ENCODE measurements at regions not wholly inside any gene's neighbourhood (a gene's known extent, or its start where the extent isn't known, plus 50 kb on each side); places are given as distances from the start of the nearest gene placed in this dataset.

GRCh38 chr6:156508126-156508525 lies 269.1 kb upstream of the ARID1B start:
- dilution Hi-C loops (cut with MboI; ENCODE audit: extremely low pct_ligation_motif_present, low sequenced_read_pairs) = no loop called here
- H4K20me1 ChIP-seq (ENCODE audit: control insufficient read depth, extremely low read depth, insufficient read depth, low read length) = no peaks in the 10 kb centered on the region
- no peaks in the 10 kb centered on the region for H3K36me3 ChIP-seq (ENCODE audit: control insufficient read depth in 2 of 2, extremely low read depth in 1 of 2, insufficient read depth in 2 of 2, low read length in 2 of 2)
- no peak overlapping the region for H3K27ac ChIP-seq (ENCODE audit: control insufficient read depth, insufficient read depth, low read length)
- H3K4me2 ChIP-seq (ENCODE audit: control insufficient read depth, extremely low read depth, insufficient read depth, low read depth, low read length) = no peak overlapping the region
- FAIRE-seq = no peak
- H3K4me3 ChIP-seq (ENCODE audit: control insufficient read depth in 2 of 3, extremely low read depth in 1 of 3, insufficient read depth in 2 of 3, low read depth in 1 of 3, low read length in 3 of 3) = no peak overlapping the region
- no peaks in the 10 kb centered on the region for H3K4me1 ChIP-seq (ENCODE audit: control insufficient read depth, extremely low read depth, insufficient read depth, low read length)
- no peak overlapping the region for H3K9ac ChIP-seq (ENCODE audit: control insufficient read depth, extremely low read depth, insufficient read depth, low read length)
- H3K9me1 ChIP-seq (ENCODE audit: control insufficient read depth, extremely low read depth, insufficient read depth, low read length) = no peaks in the 10 kb centered on the region
- no peaks in the 10 kb centered on the region for H3K9me3 ChIP-seq (ENCODE audit: control insufficient read depth, low read depth, low read length)
- H3K27me3 ChIP-seq (ENCODE audit: control insufficient read depth, extremely low read depth, insufficient read depth, low read length) = no peaks in the 10 kb centered on the region
- no peak for TF ChIP-seq CTCF (optimal IDR thresholded peaks at IDR 0.05 in 1 of 3, IDR thresholded peaks at IDR 0.05 in 1 of 3, conservative IDR thresholded peaks at IDR 0.05 in 1 of 3; ENCODE audit: extremely low read depth in 1 of 3, insufficient read depth in 2 of 3, low read length in 3 of 3)
- TF ChIP-seq EZH2 (IDR thresholded peaks at IDR 0.05; ENCODE audit: low read length) = no peak
- H2AFZ ChIP-seq (ENCODE audit: control insufficient read depth, low read length) = no peak overlapping the region
- DNase-seq (ENCODE audit: low read depth, low spot score) = no peak
- H3K79me2 ChIP-seq (ENCODE audit: control insufficient read depth, insufficient read depth, low read length) = no peaks in the 10 kb centered on the region

- Histone ChIP-seq H3K9ac (ENCODE audit: control insufficient read depth, extremely low read depth, insufficient read depth, low read length) (no peak overlapping the region), H3K9me3 (ENCODE audit: control insufficient read depth, low read depth, low read length) (no peaks in the 10 kb centered on the region), H3K4me3 (ENCODE audit: control insufficient read depth in 2 of 3, extremely low read depth in 1 of 3, insufficient read depth in 2 of 3, low read depth in 1 of 3, low read length in 3 of 3) (no peak overlapping the region), H3K27ac (ENCODE audit: control insufficient read depth, insufficient read depth, low read length) (no peak overlapping the region), H3K36me3 (ENCODE audit: control insufficient read depth in 2 of 2, extremely low read depth in 1 of 2, insufficient read depth in 2 of 2, low read length in 2 of 2) (no peaks in the 10 kb centered on the region), H3K4me2 (ENCODE audit: control insufficient read depth, extremely low read depth, insufficient read depth, low read depth, low read length) (no peak overlapping the region), H3K27me3 (ENCODE audit: control insufficient read depth, extremely low read depth, insufficient read depth, low read length) (no peaks in the 10 kb centered on the region), H3K79me2 (ENCODE audit: control insufficient read depth, insufficient read depth, low read length) (no peaks in the 10 kb centered on the region), H3K4me1 (ENCODE audit: control insufficient read depth, extremely low read depth, insufficient read depth, low read length) (no peaks in the 10 kb centered on the region), H2AFZ (ENCODE audit: control insufficient read depth, low read length) (no peak overlapping the region), H4K20me1 (ENCODE audit: control insufficient read depth, extremely low read depth, insufficient read depth, low read length) (no peaks in the 10 kb centered on the region), H3K9me1 (ENCODE audit: control insufficient read depth, extremely low read depth, insufficient read depth, low read length) (no peaks in the 10 kb centered on the region)
- dilution Hi-C loops (cut with MboI; ENCODE audit: extremely low pct_ligation_motif_present, low sequenced_read_pairs) = no loop called here
- TF ChIP-seq EZH2 (IDR thresholded peaks at IDR 0.05; ENCODE audit: low read length) (no peak), CTCF (optimal IDR thresholded peaks at IDR 0.05 in 1 of 3, IDR thresholded peaks at IDR 0.05 in 1 of 3, conservative IDR thresholded peaks at IDR 0.05 in 1 of 3; ENCODE audit: extremely low read depth in 1 of 3, insufficient read depth in 2 of 3, low read length in 3 of 3) (no peak)
- no peak for DNase-seq (ENCODE audit: low read depth, low spot score)
- no peak for FAIRE-seq
These were observed 269.5 kb upstream of the ARID1B start for GRCh38 chr6:156507656-156508055.

Data from keratinocyte (primary cell).